Lung (tissue), 11 donors: ENCODE measurements at regions not wholly inside any gene's neighbourhood (a gene's known extent, or its start where the extent isn't known, plus 50 kb on each side); places are given as distances from the start of the nearest gene placed in this dataset.
A peak's percentile ranks its signal among the peaks of the same experiment; 100 is the strongest.
"Not testable (repeated sequence)": the region's sequence is repeated elsewhere in the genome, so short reads cannot be mapped to it uniquely, and the experiment has no call there.

ENCODE experiments used
- ATAC-seq: fragments of 200-7000 bp; cut with Tn5 transposase; one replicate; pipeline ENCODE4 v1.9.1; 2020; ENCODE audit warnings: moderate number of reproducible peaks; ENCODE audit not compliant: insufficient read depth, low FRiP score
- DNase-seq, 3 donors: peaks; one replicate each; pipeline ENCODE4 v3.0.0-alpha.2; 2013 to 2017
- H3K27ac ChIP-seq, 2 donors: one replicate each; pipeline ENCODE4 v1.5.1; 2013; ENCODE audit warnings: mild to moderate bottlenecking in 2 of 2, moderate library complexity in 2 of 2, control low read depth in 1 of 2, inconsistent platforms in 1 of 2, low read depth in 1 of 2, low read length in 1 of 2
- H3K27me3 ChIP-seq, 3 donors: one replicate each; pipeline ENCODE4 v1.5.1; 2013; ENCODE audit warnings: low read length in 2 of 3; ENCODE audit not compliant: control insufficient read depth in 3 of 3, insufficient read depth in 3 of 3
- H3K36me3 ChIP-seq, 4 donors: one replicate each; pipeline ENCODE4 v1.5.1; 2013; ENCODE audit warnings: low read length in 4 of 4, mild to moderate bottlenecking in 1 of 4, moderate library complexity in 1 of 4; ENCODE audit not compliant: control insufficient read depth in 4 of 4, insufficient read depth in 4 of 4
- H3K4me1 ChIP-seq, 5 donors: one replicate each; pipeline ENCODE4 v1.5.1; 2013; ENCODE audit warnings: low read length in 5 of 5, mild to moderate bottlenecking in 2 of 5, moderate library complexity in 1 of 5; ENCODE audit not compliant: control insufficient read depth in 5 of 5, insufficient read depth in 5 of 5
- H3K4me3 ChIP-seq: one replicate; pipeline ENCODE4 v1.5.1; 2013; ENCODE audit warnings: mild to moderate bottlenecking, control low read depth, moderate library complexity
- H3K9ac ChIP-seq, 2 donors: one replicate each; pipeline ENCODE4 v1.5.1; 2013; ENCODE audit warnings: low read length in 2 of 2, control low read depth in 1 of 2; ENCODE audit not compliant: insufficient read depth in 1 of 2
- H3K9me3 ChIP-seq, 4 donors: one replicate each; pipeline ENCODE4 v1.5.1; 2013; ENCODE audit warnings: low read length in 3 of 4, mild to moderate bottlenecking in 1 of 4, moderate library complexity in 1 of 4; ENCODE audit not compliant: control insufficient read depth in 4 of 4, insufficient read depth in 3 of 4
- WGBS, 2 donors: extraction: QIAGEN DNeasy Blood & Tissue Kit; methylation state at CpG; one replicate each; pipeline ENCODE4 v1.1.7; 2013; 5-methylcytosine and 5-hydroxymethylcytosine counted together
- TF ChIP-seq, protein P1 (sequence below): IDR thresholded peaks from 2 replicates; pipeline ENCODE4 v1.5.1; 2012; ENCODE audit warnings: mild to moderate bottlenecking; ENCODE audit errors: control extremely low read depth, extremely low read depth
- donor health status: control.
- donor health status: control.
- donor health status: Bipolar disorder and iron deficiency.
- donor health status: healthy.
- donor health status: DM: yes; HTN: yes; CAD: no.

DNA sequence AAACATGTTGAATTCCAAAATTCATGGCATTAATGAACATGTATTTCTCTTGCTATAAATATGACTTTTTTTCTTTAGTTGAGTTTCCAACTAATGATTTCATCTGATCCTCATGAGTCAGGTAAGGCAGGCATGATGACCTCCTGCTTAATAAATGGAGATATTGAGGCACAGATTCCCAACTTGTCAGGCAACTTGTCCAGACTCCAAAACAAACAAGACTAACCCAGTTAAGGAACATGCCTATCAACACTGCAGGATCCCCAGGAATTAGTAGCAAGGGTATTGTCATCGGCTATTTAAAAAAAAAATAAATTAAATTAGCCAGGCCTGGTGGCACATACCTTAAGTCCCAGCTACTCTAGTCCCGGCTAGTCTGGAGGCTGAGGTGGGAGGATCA lies 121.3 kb upstream of the SALL4 start:
- no peak overlapping the region for H3K9ac ChIP-seq
- H3K36me3 ChIP-seq, result no peaks in the 10 kb centered on the region
- 87 to 91% methylated on average over 2 of the region's 2 CpGs for WGBS, 2 donors
- peaks cover 0 to 2% (median 0%) of the 10 kb centered on the region in 4 donors for H3K9me3 ChIP-seq
- H3K27me3 ChIP-seq, result no peaks in the 10 kb centered on the region
- no peak overlapping the region for H3K4me3 ChIP-seq
- H3K27ac ChIP-seq, result no peak overlapping the region
- DNase-seq (no peak), ATAC-seq (no peak)
- TF ChIP-seq, protein P1, sequence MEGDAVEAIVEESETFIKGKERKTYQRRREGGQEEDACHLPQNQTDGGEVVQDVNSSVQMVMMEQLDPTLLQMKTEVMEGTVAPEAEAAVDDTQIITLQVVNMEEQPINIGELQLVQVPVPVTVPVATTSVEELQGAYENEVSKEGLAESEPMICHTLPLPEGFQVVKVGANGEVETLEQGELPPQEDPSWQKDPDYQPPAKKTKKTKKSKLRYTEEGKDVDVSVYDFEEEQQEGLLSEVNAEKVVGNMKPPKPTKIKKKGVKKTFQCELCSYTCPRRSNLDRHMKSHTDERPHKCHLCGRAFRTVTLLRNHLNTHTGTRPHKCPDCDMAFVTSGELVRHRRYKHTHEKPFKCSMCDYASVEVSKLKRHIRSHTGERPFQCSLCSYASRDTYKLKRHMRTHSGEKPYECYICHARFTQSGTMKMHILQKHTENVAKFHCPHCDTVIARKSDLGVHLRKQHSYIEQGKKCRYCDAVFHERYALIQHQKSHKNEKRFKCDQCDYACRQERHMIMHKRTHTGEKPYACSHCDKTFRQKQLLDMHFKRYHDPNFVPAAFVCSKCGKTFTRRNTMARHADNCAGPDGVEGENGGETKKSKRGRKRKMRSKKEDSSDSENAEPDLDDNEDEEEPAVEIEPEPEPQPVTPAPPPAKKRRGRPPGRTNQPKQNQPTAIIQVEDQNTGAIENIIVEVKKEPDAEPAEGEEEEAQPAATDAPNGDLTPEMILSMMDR, result no peak
- H3K4me1 ChIP-seq, result peaks cover 0 to 2% (median 0%) of the 10 kb centered on the region in 5 donors

DNA sequence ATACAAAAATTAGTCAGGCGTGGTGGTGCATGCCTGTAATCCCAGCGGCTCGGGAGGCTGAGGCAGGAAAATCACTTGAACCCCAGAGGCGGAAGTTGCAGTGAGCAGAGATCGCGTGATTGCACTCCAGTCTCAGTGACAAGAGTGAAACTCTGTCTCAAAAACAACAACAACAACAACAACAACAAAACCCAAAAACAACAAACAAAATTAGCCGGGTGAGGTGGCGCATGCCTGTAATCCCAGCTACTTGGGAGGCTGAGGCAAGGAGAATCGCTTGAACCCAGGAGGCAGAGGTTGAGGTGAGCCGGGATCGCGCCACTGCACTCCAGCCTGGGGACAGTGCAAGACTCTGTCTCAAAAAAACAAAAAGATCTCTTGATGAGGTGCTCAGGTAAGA lies 120.5 kb upstream of the SALL4 start:
- ATAC-seq, H3K27me3 ChIP-seq, DNase-seq: not testable (repeated sequence)

DNA sequence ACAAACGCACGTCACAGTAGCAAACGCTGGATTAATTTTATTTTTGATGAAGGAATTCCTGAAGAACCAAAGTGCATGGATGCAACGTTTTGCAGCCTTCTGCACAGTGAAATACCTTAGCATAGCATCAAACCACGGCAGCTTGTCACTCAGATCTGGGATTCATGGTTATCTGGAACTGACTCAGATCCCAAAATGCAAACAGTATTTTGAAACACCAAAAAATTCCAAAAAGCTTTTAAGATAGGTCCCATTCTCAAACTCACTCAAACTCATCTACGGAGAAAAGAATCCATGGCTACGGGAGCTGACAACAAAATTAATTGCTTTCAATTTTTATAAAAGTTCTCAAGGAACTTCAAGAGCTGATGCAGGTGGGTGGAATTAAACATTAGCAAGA lies 116.2 kb upstream of the SALL4 start:
- no peak for ATAC-seq
- WGBS, 2 donors, result 60 to 86% methylated on average over 7 of the region's 7 CpGs
- Histone ChIP-seq H3K9me3 (no peaks in the 10 kb centered on the region), H3K9ac (no peak overlapping the region), H3K4me1 (peaks cover 0 to 9% (median 4%) of the 10 kb centered on the region in 5 donors), H3K27me3 (no peaks in the 10 kb centered on the region), H3K4me3 (no peak overlapping the region), H3K36me3 (no peaks in the 10 kb centered on the region), H3K27ac (no peak overlapping the region)
- TF ChIP-seq, protein P1, result no peak
- DNase-seq, result no peak

More for the DNA sequence above, 120.5 kb upstream of the SALL4 start:
- WGBS, 2 donors, result 93 to 97% methylated on average over 12 of the region's 12 CpGs
- H3K9me3 ChIP-seq, H3K4me3 ChIP-seq, H3K4me1 ChIP-seq, H3K36me3 ChIP-seq, H3K27ac ChIP-seq, H3K9ac ChIP-seq: not testable (repeated sequence)

DNA sequence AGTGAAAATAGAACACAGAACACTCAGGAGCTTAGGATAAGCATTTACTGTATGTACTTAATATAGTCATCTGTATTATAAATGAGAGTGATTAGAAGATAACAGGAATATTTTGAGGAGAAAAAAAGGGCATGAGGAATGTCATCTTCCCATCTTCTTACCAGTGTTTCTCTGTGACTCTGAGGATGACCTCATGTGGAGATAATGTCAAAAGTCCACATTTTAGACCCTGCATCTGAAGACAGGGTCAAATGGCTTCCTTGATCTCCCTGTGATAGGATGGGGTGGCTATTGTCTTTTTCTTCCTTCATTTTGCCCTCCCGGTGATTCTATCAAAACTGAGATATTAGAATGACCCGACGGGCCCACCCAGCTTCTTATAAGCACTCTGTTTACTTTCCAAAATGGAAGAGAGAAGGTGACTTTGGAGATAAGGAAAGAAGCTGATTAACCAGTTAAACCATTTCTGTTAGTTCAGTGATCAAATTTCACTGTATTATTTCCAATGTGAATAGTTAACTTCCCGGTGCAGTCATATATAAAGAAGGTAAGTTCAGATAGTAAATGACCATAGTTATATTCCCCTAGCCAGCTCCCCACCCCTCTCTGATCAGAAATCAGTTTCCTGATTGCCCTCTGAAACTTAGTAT lies 115.7 kb upstream of the SALL4 start:
- no peak for ATAC-seq
- Histone ChIP-seq H3K36me3 (no peaks in the 10 kb centered on the region), H3K27me3 (no peaks in the 10 kb centered on the region), H3K27ac (no peak overlapping the region), H3K4me3 (no peak overlapping the region), H3K9me3 (no peaks in the 10 kb centered on the region), H3K9ac (no peak overlapping the region), H3K4me1 (peaks cover 0 to 9% (median 4%) of the 10 kb centered on the region in 5 donors)
- TF ChIP-seq, protein P1, result no peak
- peak in 2 of 3 donors; percentile 33 to 51 for DNase-seq
- WGBS, 2 donors, result 47 to 64% methylated on average over 4 of the region's 4 CpGs
